Activated gamma-delta T cell (primary cell): ENCODE measurements at regions not wholly inside any gene's neighbourhood (a gene's known extent, or its start where the extent isn't known, plus 50 kb on each side); places are given as distances from the start of the nearest gene placed in this dataset.

Source experiments
- DNase-seq: peaks from one replicate; lab custom pipeline; 2025; lab: John Stamatoyannopoulos, UW

DNA sequence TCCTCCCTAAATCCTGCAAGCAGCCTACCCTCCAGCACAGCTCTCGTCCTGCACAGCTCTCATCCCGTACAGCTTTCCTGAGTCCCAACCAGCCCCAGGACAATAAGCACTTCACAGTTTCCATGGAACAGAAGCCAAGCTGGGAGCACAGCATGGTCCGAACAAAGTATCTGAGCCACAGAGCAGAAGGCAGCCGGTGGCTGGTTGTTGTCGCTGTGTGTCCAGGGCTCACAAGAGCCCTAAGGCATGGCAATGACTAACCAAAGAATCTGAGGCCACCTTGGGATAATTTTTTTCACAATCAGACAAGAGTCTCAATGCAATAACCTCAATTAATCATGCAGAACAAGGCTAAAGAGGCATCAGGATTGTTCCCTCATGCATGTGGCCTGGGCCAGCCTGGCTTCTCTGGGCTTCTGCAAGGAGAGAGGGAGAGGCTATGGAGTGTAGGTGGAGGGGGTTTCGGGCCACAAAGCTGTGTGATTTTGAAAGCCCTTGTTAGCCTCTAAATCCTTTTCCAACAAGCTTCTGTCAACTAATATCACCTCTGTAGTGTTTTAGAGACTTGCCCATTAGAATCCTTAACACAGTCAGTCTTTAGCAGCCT lies 323.4 kb downstream of the PIK3R1 start:
- no peak for DNase-seq

DNA sequence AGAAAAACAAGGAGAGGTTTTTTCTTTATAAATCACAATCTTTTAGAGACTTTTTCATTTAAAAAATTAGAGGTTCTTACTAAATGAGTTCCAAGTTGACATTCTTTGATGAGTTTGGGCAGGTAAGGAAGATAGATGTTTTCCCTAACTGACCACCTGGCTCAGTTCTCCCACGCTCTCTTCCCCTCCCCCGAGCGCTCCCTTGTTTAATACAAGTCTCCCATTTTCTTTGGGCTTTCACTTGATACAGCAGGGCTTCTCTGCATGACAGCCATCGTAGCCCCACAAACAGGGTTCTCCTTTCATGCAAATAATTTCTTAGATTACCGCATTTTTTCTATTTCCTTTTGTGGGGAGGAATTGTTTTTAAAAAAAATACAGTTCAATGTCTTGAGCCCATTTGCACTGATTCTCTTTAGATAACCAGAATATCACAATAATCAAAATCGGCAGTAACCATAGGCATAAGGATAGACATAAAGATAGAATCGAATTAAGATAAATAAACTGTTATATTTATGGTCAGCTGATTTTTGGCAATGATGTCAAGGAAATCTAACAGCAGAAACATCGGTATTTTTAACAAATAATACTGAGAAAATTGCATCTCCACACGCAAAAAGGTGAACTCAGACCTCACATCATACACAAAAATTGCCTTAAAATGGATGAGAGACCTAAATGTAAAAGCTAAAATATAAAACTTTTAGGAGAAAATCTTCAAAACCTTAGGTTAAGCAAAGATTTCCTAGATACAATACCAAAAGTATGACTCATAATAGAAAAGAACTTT lies 325.4 kb downstream of the PIK3R1 start:
- no peak for DNase-seq

DNA sequence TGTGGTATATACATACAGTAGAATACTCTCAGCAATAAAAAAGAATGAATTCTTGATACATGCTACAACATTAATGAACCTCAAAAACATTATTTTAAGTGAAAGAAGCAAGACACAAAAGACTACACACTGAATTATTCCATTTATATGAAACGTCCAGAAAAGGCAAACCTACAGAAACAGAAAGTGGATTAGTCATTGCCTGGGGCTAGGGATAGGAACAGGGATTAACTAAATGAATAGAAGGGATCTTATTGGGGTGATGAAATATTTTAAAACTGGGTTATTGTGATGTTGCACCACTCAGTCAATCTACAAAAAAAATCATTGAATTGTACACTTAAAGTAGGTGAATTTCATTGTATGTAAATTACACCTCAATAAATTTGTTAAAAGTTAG lies 326.7 kb downstream of the PIK3R1 start:
- DNase-seq: no peak

DNA sequence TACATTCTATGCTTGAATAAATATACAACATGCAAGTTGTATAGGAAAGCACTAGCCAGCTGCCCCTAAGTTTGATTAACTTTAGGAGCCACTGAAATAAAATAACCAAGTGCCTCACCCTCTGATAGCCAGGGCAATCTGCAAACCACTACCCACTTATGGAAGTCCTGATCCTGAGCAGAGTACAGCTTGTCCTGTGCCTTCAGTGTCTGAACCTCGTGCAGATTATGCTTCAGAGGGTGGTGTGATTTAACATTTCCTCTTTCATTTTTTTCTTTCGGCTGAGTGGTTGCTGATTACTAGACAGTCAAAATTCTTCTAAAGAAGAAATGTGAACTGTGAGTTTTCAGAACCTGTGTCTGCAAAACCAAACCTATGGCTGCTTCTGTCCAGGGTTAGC lies 327.7 kb downstream of the PIK3R1 start:
- DNase-seq: no peak

DNA sequence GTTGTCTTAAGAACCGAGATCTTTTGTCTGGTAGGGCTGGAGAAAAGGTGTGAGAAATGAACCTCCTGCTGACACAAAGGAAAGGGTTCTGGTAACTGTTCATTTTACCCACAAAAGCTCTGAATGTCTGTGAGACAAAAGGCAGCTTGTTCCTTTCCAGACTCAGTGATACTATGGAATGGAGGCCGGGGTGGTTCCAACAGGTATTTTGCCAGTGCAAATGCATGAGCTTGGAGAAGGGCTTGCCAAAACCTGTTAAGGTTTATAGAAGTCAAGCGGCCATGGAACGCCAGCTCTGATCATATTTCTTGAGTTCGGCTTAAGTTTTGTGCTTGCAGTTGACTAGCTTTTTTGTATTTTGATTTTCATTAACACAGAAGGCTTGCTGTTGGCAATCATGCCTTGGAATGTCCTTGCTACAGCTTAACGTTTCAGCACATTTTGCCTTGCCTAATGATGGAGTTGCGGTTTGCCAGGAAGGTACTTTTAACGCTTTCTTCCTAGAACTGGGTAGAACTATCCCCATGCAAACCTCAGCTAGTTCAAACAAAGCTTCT lies 328.6 kb downstream of the PIK3R1 start:
- DNase-seq: no peak

DNA sequence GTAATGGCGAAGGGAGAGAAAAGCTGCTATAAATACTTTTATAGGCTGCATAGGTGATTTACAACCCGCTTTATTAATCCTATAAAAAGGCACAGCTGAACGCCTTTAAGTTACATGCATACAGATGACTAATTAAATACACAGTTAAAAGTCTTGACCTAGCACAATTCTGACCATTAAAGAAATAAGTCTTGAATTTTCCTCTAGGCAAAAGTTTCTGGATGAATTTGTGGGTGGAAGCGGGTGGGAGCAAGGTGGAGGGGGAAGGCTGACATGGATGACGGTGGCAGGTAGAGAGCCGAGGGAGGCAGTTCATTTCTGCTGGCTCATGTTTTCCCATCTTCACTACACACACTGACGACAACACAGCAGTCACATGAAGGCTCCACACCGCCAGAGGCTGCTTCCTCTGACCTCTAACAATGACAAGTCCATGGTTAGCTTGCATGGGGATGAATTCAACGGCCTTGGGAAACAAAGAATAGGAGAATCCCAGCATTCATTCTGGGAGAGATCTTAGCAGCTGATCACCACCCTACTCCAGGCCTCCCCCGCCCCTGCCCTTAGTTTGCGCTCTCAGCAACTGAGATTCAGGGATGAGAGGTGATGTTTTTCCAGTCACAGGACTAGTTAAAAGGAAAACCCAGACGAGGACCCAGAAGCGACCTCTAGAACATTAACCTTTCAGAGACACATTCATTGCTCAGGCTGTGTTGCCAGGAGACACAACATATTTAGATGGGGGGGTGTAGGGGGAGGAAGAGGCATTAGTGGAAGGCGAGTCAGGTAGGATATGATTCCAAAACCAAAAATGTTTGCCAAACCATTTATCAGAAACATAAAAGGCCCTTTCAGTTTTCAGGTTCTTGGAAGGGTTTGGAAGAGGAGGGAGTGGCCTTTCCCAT lies 329.3 kb downstream of the PIK3R1 start:
- DNase-seq: no peak

DNA sequence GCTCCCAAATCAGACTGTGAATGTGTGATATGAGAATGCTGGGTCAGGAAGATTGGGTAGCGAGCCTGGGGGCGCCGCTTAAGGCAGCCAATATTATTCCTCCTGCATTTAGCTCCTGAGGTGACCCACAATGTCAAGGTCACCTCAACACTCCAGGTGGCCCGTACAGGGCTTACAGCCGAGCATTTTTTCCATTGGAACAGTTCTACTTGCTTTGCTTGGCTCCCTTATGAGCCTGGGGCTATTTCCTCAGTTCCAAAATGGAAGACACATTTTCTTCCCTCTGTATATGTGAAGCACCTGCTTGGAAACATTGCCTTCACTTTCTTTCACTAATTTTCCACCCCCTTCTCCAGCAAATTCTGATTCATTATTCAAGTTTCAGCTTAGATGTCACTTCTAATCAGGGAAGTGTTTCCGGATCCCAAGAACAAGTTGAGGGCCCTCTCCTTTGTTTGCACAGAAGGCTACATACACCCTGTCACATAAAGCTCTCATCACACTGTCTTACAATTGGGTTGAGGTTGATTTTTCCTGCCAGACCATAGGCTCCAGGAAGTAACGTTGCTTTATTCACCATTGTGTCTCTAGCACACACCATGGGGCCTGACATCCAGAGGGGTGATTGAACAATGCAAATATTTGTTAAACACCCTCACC lies 330.2 kb downstream of the PIK3R1 start:
- DNase-seq: no peak

DNA sequence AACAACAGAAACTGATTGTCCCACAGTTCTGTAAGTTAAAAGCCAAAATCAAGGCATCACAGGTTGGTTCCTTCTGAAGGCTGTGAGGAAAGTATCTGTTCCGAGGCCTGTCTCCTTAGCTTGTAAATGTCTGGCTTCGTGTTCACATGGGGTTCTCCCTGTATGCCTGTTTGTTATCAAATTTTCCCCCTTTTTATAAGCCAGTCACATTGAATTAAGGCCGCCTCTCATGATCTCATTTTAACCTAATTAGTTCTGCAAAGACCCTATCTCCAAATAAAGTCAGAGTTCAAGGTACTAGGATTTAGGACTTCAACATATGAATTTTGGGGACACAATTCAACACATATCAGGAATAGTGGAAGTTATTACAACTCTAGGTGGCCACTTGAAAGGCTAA lies 331.5 kb downstream of the PIK3R1 start:
- DNase-seq: no peak

DNA sequence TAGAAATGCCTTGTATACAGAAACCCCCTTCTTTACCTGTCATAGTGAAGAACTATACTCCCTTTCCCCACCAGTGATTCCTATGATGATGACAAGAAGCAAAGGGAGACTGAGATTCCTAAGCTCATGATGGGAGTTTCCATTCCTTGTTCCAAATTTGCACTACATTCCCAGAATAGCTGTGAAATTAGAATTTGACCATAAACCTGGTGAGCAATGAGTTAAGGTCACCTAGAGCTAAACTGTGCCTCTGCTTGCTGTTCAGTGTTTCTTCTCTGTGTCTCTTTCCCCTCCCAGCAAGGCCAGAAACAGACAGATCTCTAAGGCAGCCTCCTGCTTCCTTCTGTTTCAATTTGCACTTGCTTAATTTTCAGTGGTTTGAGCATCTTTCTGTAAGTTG lies 332.1 kb downstream of the PIK3R1 start:
- DNase-seq: no peak

DNA sequence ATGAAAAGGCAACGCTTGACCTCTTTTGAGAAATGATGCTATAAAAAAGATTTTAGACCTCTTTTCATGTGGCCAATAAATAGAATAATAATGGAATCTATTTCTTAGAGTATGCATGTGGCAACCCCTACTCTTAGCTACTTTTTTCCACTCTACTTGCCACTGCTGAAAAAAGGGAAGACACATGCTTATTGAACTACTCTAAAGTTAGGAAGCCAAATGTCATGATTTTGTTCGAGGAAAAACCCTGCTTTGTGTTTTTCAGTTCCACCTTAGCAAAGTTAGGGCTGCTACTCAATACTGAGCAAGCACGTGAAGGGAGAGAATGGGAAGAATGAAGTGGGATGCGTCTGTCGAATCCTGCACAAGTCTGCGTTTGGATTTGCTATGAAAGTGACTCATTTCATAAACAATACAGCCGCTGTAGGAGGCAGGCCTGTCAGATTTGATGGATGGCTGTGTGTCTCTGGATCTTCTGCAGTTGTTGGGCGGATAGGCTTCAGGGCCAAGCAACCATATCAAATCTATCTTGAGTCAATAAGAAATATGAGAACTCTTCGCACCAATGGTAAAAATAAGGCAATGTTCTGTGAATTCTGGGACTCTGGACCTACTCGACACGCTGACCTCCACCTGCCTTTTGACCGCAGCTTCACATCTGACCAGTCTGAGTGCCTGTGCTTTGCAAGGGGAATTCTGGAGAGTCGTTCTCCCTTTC lies 333.6 kb downstream of the PIK3R1 start:
- DNase-seq: no peak

DNA sequence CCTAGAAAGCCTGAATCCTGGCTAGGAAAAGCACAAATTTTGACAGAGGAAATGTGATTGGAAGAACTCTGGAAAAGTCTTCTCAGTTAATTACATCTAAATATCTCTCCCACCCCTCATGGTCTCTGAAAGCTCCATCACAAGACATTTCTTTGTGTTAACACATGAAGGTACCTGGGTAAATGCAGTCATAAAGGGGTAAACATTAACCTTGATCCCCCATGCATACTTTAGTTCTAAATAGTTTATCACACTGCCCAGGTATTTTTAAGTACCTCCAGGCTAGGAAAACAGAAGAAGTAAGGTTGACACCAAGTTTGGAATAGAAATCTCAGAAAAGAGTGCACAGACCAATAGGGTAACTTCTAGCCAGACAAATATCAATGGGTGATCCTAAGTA lies 334.5 kb downstream of the PIK3R1 start:
- DNase-seq: no peak

DNA sequence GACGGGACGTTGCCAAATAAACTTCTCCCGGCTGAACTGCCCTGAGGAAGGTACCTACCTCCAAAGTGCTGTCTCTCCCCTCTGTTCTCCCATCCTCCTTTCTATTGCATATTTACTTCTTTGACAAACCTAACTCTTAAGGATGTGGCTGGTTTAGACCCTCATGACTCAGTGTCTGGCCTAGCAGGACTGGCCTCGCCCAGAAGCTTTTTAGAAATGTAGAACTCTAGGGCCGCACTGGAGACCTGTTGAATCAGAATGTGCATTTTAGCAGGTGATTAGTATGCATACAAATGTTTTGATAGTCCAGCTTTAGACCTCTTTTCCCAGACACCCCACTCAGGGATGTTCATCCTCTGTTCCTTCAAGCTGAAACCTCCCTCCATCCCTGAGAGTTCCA lies 335.9 kb downstream of the PIK3R1 start:
- no peak for DNase-seq

DNA sequence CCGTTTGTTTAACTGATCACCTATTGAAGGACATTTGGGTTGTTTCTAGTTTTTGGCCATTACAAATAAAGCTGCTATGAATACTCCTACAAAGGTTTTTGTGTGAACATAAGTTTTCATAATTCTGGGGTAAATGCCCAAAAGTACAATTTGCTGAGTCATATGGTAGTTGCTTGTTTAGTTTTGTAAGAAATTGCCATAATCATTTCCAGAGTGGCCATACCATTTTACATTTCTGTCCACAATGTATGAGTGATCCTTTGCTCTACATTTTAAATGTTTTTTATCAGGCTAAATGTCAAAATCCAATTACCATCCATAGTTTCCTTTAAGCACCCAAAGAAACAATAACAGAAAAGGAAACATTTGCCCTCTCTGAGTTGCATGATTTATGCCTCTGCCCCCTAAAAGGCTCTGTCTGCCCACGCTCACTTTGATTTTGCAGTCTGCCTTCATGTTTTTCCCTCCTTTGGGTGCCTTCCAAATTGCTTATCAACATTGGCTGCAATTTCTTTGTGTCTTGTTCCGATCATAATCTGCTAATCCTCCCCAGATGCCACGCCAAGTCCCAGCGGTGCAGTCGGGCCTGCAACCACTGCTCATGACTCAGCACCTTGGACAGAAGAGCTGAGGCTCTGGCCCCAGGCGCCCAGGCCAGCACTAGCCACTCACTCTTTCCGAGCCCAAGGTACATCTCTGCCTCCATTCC lies 339.2 kb downstream of the PIK3R1 start:
- no peak for DNase-seq

DNA sequence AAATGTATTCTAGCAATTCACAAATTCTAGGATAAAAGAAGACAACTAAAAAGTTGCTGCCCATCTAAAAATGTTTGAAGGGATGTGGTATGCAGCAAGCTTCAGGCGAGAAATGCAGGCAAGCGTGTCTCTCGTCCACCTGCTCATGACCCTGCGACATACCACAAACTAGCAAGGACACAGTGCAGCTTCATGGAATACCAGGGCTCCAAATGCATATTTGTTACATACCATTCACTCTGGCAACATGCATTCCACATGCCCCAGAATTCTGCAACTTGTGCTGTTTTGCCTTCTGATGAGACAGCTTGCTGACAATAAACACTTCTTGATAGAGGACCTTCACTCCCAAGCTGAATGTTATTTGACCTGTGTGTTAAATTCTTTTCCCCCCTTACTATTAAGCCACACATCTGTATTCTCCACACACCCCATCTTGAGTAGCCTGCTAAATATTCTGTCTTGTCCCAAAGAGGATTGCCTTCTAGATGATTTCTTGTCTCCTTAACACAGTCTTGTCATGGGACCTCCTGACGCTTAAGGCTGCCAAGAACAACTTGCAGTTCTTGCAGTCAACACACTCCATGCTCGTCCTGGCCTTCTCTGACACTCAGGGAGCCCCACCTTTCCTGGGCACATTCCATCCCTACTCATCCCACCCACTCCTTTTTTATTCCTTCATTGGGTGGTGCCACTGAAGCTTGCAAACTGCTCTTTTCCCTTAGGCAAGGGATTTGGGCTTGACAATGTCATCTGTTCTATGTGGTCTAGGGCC lies 340.5 kb downstream of the PIK3R1 start:
- no peak for DNase-seq

DNA sequence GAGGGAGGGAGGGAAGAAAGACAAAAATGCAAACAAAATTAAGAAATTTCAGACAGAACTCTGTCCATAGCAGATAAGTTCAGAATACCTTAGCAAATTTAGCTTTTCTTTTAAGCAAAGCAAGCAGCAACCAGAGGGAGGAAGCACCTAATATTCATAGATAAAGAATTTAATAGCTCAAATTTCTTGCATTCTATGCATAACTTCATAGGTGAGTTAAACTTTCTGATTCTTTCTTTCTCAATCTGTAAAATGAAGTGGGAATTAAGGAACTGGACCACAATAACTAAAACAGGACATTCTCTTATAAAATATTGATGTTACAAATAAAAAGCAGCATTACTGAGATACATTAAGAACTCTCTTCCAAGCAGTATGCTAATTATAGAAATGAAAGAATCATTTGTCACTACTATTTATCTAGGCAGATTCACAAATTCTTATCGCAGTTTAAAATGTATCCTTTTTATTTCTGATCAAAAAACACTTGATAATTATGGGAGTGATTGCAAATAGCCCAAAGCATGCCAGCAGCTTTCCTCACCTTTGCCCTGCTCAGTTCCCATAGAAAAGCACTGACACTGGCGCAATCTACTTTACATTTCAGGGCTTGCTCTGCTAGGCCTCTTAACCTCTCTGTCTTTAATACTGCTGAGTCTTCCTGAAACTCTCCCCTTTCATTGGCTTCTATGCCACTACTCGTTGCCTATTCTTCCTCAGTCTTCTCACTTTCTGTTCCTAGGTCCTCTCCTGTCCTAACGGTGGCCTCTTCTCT lies 341.8 kb downstream of the PIK3R1 start:
- no peak for DNase-seq

DNA sequence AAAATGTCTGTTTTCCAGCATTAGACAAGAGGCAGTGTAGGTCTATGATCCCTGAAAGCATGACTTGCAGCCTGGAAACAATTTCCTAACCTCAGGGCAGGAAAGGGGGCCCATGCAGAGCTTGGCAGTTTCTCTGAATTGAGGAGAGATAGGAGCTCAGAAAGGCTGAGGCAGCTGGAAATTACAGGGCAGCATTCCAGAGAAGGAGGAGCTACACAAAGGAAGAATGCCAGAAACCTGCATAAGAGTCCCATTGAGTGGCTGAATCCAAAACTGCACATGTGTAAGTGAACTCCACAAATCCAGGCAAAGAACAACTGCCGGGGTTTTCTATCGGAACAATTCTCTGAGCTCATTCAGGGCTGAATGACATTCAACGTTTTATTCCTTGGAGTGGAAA lies 346.8 kb downstream of the PIK3R1 start:
- DNase-seq: no peak

DNA sequence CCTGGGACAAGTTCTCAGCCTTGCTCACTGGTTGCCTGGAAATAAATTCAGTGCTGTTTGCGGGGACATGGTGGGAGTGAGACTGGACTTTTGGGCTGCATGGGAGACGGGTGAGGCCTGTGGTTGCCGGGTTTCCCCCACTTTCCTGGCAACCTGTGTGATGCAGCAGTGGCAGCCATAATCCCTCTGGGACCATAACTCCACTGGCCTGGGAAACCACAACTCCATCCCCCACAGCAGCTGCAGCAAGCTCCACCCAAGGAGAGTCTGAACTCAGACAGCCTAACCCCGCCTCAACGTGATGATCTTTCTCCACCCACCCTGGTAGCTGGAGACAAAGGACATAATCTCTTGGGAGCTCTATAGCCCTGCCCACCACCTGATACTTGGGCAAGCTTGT lies 349.9 kb downstream of the PIK3R1 start:
- no peak for DNase-seq

DNA sequence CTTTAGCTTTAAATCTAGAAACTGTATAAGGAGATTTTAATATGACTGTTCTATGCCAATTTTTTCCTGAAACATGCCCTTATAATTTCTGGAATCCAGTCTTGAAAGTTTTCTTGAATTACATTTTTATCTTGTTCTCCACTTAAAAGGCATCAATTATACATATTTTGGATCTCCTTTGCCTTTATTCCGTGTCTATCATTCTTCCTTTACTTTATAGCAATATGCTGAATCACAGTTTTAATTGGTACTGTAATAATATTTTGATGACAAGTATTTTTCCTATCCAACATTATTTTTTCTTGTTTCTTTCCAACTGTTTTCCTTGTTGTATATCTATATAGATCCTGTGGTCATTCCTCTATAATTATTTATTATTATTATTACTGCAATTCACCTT lies 361.2 kb downstream of the PIK3R1 start:
- DNase-seq: no peak

DNA sequence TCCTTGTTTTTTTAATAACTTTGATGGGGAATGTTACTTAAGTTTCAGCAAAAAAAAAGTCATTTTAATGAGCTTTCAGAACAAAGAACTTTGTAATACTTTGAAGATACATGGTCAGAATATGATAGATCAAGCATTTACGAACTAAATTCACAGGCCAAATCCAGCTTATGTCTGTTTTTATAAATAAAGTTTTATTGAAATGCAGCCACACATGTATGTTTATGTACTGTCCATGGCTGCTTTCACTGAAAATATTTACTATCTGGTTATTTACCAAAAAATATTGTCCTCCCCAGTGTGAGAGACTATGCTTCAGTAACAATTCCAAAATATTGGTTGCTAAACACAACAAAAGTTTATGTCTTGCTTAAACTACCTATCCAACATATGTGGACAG lies 366.7 kb downstream of the PIK3R1 start:
- no peak for DNase-seq
